ENCODE measurements at regions not wholly inside any gene's neighbourhood (a gene's known extent, or its start where the extent isn't known, plus 50 kb on each side); places are given as distances from the start of the nearest gene placed in this dataset.

DNA sequence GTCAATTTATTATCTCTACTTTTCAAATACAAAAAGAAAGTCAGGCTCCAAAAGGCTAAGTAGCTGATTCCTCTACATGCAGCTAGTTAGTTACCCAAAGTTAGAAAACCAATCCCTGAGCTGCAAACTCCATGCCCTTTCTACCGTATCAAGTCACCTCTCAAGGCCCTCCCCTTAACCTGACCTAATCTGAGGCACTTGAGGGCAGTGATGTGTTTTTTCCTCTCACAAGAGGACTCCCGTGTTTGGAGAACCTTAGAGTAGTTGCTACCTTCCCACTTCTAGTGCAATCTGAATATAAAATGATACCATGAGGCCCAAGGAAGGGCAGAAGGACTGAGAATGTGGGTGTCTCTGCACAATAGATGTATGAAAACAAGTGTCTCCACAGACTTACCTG, 907.9 kb upstream of the CELF4 start:
- no peak for DNase-seq
- no peaks in the 10 kb centered on the region for H3K36me3 ChIP-seq
- H3K27ac ChIP-seq, result no peak overlapping the region
- H3K27me3 ChIP-seq, result no peaks in the 10 kb centered on the region
- H3K9me3 ChIP-seq, result no peaks in the 10 kb centered on the region
- no peak for TF ChIP-seq POLR2A (IDR thresholded peaks at IDR 0.05)
- TF ChIP-seq, protein P1, sequence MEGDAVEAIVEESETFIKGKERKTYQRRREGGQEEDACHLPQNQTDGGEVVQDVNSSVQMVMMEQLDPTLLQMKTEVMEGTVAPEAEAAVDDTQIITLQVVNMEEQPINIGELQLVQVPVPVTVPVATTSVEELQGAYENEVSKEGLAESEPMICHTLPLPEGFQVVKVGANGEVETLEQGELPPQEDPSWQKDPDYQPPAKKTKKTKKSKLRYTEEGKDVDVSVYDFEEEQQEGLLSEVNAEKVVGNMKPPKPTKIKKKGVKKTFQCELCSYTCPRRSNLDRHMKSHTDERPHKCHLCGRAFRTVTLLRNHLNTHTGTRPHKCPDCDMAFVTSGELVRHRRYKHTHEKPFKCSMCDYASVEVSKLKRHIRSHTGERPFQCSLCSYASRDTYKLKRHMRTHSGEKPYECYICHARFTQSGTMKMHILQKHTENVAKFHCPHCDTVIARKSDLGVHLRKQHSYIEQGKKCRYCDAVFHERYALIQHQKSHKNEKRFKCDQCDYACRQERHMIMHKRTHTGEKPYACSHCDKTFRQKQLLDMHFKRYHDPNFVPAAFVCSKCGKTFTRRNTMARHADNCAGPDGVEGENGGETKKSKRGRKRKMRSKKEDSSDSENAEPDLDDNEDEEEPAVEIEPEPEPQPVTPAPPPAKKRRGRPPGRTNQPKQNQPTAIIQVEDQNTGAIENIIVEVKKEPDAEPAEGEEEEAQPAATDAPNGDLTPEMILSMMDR (IDR thresholded peaks at IDR 0.05), result no peak
- H3K4me3 ChIP-seq, result no peak overlapping the region
- H3K4me1 ChIP-seq, result no peaks in the 10 kb centered on the region

- H3K36me3 ChIP-seq, result no peaks in the 10 kb centered on the region
- no peaks in the 10 kb centered on the region for H3K9me3 ChIP-seq
- TF ChIP-seq, protein P1 (IDR thresholded peaks at IDR 0.05), result no peak
- TF ChIP-seq POLR2A (IDR thresholded peaks at IDR 0.05), result no peak
- H3K27me3 ChIP-seq, result no peaks in the 10 kb centered on the region
- no peaks in the 10 kb centered on the region for H3K4me1 ChIP-seq
- H3K27ac ChIP-seq, result no peak overlapping the region
- H3K4me3 ChIP-seq, result no peak overlapping the region
- DNase-seq, result no peak
Measured at GRCh38 chr18:38470421-38470820, 904.8 kb upstream of the CELF4 start.

DNA sequence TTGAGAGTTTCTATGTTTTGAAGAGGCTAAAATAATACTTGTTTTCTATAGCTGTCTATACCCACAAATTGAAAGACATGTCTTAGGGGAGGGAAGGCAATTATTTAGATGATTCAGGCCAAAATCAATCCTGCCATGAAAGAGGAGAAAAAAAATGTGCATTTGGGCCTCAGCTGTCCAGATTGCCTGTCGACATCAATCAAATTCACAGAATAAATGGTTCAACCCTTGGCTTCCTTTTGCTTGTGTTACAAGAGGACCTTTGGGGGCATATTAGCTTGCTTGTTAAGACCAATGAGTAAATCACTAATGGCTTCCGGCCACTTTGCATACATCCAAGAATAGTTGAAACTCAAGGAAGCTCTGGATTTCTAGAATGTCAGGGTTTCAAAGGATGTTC, 900.8 kb upstream of the CELF4 start:
- no peak overlapping the region for H3K27ac ChIP-seq
- H3K36me3 ChIP-seq, result no peaks in the 10 kb centered on the region
- no peaks in the 10 kb centered on the region for H3K4me1 ChIP-seq
- DNase-seq, result no peak
- no peaks in the 10 kb centered on the region for H3K9me3 ChIP-seq
- no peaks in the 10 kb centered on the region for H3K27me3 ChIP-seq
- no peak overlapping the region for H3K4me3 ChIP-seq
- TF ChIP-seq, protein P1 (IDR thresholded peaks at IDR 0.05), result no peak
- no peak for TF ChIP-seq POLR2A (IDR thresholded peaks at IDR 0.05)

- no peaks in the 10 kb centered on the region for H3K4me1 ChIP-seq
- no peaks in the 10 kb centered on the region for H3K36me3 ChIP-seq
- no peak overlapping the region for H3K27ac ChIP-seq
- H3K9me3 ChIP-seq, result no peaks in the 10 kb centered on the region
- TF ChIP-seq, protein P1 (IDR thresholded peaks at IDR 0.05), result no peak
- TF ChIP-seq POLR2A (IDR thresholded peaks at IDR 0.05), result no peak
- no peaks in the 10 kb centered on the region for H3K27me3 ChIP-seq
- no peak for DNase-seq
- H3K4me3 ChIP-seq, result no peak overlapping the region
Measured at GRCh38 chr18:38464024-38464423, 898.4 kb upstream of the CELF4 start.

GRCh38 chr18:38460657-38461056, 895.1 kb upstream of the CELF4 start:
- no peaks in the 10 kb centered on the region for H3K9me3 ChIP-seq
- no peak for DNase-seq
- TF ChIP-seq, protein P1 (IDR thresholded peaks at IDR 0.05), result no peak
- no peak for TF ChIP-seq POLR2A (IDR thresholded peaks at IDR 0.05)
- H3K4me1 ChIP-seq, result no peaks in the 10 kb centered on the region
- no peak overlapping the region for H3K4me3 ChIP-seq
- H3K27me3 ChIP-seq, result no peaks in the 10 kb centered on the region
- H3K36me3 ChIP-seq, result no peaks in the 10 kb centered on the region
- no peak overlapping the region for H3K27ac ChIP-seq

Measured in Peyer's patch (tissue), 4 donors.